NB4 (cell line): ENCODE measurements at regions not wholly inside any gene's neighbourhood (a gene's known extent, or its start where the extent isn't known, plus 50 kb on each side); places are given as distances from the start of the nearest gene placed in this dataset.
"Not testable (repeated sequence)": the region's sequence is repeated elsewhere in the genome, so short reads cannot be mapped to it uniquely, and the experiment has no call there.

ENCODE experiments used
- DNase-seq: peaks from one replicate; pipeline ENCODE4 v3.0.0; 2010; ENCODE audit warnings: low read depth
- H3K4me3 ChIP-seq: one replicate; pipeline ENCODE4 v1.5.1; 2011; ENCODE audit warnings: mild to moderate bottlenecking, low read depth, low read length, moderate library complexity
- MYC ChIP-seq: IDR thresholded peaks from 2 replicates; pipeline ENCODE4 v1.6.1; 2011; ENCODE audit warnings: low read depth, low read length
- POLR2A ChIP-seq: IDR thresholded peaks from 2 replicates; pipeline ENCODE4 v1.6.1; 2011; ENCODE audit warnings: mild to moderate bottlenecking; ENCODE audit not compliant: insufficient read length; ENCODE audit errors: extremely low read depth
- TF ChIP-seq, protein P1 (sequence below): IDR thresholded peaks from 2 replicates; pipeline ENCODE4 v1.6.1; 2011; ENCODE audit warnings: low read depth, low read length
- TF ChIP-seq, protein P2 (sequence below): IDR thresholded peaks from one replicate; pipeline ENCODE4 v1.5.1; 2012; ENCODE audit warnings: low read depth, low read length

DNA sequence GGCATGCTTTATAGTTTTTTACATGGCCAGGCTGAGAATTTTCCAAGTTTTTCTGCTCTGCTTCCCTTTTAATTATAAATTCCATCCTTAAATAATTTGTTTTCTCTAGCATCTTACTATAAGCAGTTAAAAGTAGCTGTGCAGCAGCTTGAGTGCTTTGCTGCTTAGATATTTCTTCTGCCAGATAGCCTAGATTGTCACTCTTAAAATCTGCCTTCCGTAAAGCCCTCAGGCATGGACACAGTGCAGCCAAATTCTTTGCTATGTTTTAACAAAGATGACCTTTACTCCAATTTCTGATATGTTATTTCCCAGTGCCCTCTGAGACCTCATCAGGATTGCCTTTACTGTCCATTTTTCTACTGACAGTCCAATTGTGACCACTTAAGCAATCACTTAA is 92.6 kb upstream of the SGK1 start:
- H3K4me3 ChIP-seq = no peak overlapping the region
- DNase-seq = no peak
- TF ChIP-seq, protein P1, sequence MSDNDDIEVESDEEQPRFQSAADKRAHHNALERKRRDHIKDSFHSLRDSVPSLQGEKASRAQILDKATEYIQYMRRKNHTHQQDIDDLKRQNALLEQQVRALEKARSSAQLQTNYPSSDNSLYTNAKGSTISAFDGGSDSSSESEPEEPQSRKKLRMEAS = no peak
- TF ChIP-seq, protein P2, sequence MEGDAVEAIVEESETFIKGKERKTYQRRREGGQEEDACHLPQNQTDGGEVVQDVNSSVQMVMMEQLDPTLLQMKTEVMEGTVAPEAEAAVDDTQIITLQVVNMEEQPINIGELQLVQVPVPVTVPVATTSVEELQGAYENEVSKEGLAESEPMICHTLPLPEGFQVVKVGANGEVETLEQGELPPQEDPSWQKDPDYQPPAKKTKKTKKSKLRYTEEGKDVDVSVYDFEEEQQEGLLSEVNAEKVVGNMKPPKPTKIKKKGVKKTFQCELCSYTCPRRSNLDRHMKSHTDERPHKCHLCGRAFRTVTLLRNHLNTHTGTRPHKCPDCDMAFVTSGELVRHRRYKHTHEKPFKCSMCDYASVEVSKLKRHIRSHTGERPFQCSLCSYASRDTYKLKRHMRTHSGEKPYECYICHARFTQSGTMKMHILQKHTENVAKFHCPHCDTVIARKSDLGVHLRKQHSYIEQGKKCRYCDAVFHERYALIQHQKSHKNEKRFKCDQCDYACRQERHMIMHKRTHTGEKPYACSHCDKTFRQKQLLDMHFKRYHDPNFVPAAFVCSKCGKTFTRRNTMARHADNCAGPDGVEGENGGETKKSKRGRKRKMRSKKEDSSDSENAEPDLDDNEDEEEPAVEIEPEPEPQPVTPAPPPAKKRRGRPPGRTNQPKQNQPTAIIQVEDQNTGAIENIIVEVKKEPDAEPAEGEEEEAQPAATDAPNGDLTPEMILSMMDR = no peak
- TF ChIP-seq POLR2A = no peak
- TF ChIP-seq MYC = no peak

DNA sequence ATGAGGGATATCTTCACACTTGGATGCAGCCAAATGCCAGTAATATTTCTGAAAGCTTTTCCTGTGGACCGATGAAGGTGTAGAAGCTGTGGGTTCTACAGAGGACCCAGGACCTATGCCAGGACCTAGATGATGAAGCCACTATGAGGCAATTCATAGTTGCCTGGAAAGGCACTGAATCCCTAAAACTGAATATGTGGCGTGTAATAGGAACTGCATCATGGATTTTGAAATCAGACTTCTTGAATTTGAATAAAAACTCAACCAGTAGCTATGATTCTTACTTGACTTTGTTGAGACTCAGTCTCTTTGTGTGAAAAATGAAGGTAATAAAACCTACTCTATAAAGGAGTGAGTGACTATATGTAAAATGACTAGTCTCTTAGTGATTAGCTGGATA is 89.9 kb upstream of the SGK1 start:
- TF ChIP-seq, protein P1 = no peak
- TF ChIP-seq MYC (no peak), POLR2A (no peak)
- TF ChIP-seq, protein P2 = no peak
- DNase-seq = no peak
- H3K4me3 ChIP-seq = no peak overlapping the region

DNA sequence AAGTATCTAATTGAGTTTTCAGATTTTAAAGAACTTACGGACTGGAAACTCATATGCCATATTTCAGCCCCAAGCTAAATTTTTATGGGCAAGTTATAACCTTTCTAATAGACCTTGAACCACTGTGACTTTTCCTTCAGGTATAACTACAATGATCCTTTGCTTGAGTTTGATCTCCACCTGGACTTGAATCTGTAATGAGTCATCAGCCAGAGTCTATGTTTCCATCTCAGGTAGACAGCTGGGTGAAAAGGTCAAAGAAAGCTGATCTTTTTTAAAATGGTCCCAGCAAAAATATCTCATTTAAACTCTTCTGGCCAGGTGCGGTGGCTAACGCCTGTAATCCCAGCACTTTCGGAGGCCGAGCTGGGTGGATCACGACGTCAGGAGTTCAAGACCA is 88.4 kb upstream of the SGK1 start:
- no peak for DNase-seq
- TF ChIP-seq, protein P2 = no peak
- TF ChIP-seq MYC = no peak
- H3K4me3 ChIP-seq = no peak overlapping the region

DNA sequence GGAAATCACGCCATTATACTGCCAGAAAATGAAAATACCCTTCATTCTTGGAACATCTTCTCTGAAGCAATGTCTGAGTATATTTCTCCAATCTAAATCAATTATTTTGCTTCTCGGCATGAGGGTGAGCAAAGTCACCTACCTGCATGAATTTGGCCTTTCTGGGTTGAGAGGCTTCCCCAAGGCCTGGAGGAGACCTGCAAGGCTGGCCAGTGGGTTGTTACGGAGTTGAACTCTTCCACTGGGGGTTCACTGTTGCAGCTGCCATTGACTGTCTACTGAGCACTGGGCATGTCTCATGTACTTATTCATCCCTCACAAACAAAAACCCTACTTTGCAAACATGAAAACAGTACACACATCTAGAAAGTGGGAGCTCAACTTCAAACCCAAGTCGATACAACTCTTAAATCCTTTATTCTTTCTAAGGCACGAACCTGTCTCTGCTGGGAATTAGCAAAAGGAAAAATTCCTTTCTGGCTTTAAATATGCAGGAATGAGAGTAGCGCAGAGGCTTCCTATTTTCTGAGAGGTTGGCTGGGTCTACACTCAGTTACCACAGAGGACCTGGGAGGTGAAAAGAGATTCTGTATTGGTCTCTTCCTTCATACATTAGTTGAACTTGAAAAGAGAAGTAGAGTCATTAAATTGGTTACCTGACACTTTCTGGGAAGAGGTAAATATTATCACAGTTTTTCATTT is 87.6 kb upstream of the SGK1 start:
- TF ChIP-seq, protein P2 = no peak
- TF ChIP-seq POLR2A = no peak
- TF ChIP-seq, protein P1 = no peak
- TF ChIP-seq MYC = no peak
- no peak for DNase-seq

DNA sequence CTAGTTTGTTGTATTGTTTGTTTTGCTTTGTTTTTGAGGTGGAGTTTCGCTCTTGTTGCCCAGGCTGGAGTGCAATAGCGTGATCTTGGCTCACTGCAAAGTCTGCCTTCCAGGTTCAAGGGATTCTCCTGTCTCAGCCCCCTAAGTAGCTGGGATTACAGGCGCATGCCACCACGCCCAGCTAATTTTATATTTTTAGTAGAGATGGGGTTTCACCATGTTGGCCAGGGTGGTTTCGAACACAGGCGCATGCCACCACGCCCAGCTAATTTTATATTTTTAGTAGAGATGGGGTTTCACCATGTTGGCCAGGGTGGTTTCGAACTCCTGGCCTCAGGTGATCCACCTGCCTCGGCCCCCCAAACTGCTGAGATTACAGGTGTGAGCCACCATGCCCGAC is 85.4 kb upstream of the SGK1 start:
- DNase-seq = not testable (repeated sequence)

More for the DNA sequence above, 87.6 kb upstream of the SGK1 start:
- H3K4me3 ChIP-seq = no peak overlapping the region

DNA sequence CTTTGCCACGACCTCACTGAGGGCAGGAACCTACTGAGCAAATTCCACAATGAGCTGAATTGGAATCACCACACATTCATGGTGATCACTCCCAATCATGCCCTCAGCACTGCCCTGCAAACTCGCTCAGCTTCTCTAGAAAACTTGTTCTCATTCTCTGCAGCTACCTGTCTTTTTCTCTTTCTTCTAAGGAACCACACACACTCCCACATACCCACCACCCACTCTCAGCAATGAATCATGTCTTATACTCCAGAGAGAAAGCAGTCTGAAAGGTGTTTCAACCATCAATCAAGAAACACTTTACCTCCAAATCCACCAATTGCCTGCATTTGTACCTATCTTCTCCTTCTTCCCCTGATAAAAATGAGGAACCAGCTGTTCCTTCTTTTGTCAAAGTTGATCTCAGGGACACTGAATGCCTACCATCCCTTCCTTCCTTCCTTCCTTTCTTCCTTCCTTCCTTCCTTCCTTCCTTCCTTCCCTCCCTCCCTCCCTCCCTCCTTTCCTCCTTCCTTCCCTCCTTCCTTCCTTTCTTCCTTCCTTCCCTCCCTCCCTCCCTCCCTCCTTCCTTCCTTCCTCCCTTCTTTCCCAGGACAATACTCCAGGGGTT is 84.6 kb upstream of the SGK1 start:
- no peak for TF ChIP-seq MYC
- no peak for TF ChIP-seq POLR2A
- TF ChIP-seq, protein P1 = no peak
- TF ChIP-seq, protein P2 = no peak
- DNase-seq = peak; percentile 15
- H3K4me3 ChIP-seq = no peak overlapping the region

More for the DNA sequence above, 85.4 kb upstream of the SGK1 start:
- H3K4me3 ChIP-seq = not testable (repeated sequence)
